H9 (cell line): ENCODE measurements at regions not wholly inside any gene's neighbourhood (a gene's known extent, or its start where the extent isn't known, plus 50 kb on each side); places are given as distances from the start of the nearest gene placed in this dataset.

ENCODE experiments used
- DNase-seq: peaks from one replicate; pipeline ENCODE4 v3.0.0-alpha.2; 2017
- H2AFZ ChIP-seq: one replicate; pipeline ENCODE4 v1.6.1; 2013; ENCODE audit warnings: mild to moderate bottlenecking, low read length, control low read depth, moderate library complexity
- H2AK5ac ChIP-seq: 2 replicates; pipeline ENCODE4 v1.6.1; 2013; ENCODE audit warnings: low read length, control low read depth, mixed read lengths; ENCODE audit not compliant: insufficient read length
- H2BK120ac ChIP-seq: one replicate; pipeline ENCODE4 v1.6.1; 2013; ENCODE audit warnings: low read depth, mild to moderate bottlenecking, low read length, control low read depth, inconsistent platforms; ENCODE audit not compliant: poor library complexity, severe bottlenecking
- H2BK12ac ChIP-seq: 2 replicates; pipeline ENCODE4 v1.6.1; 2013; ENCODE audit warnings: low read length, control low read depth, mixed read lengths, low read depth; ENCODE audit not compliant: insufficient read length
- H2BK15ac ChIP-seq: 2 replicates; pipeline ENCODE4 v1.6.1; 2013; ENCODE audit warnings: low read depth, low read length, control low read depth
- H2BK20ac ChIP-seq: one replicate; pipeline ENCODE4 v1.6.1; 2013; ENCODE audit warnings: low read depth, mild to moderate bottlenecking, low read length, control low read depth, inconsistent platforms; ENCODE audit not compliant: poor library complexity, severe bottlenecking
- H2BK5ac ChIP-seq: 2 replicates; pipeline ENCODE4 v1.6.1; 2013; ENCODE audit warnings: low read length, control low read depth, mixed read lengths; ENCODE audit not compliant: insufficient read length
- H3K14ac ChIP-seq: 2 replicates; pipeline ENCODE4 v1.6.1; 2013; ENCODE audit warnings: low read length, control low read depth; ENCODE audit not compliant: insufficient read depth
- H3K18ac ChIP-seq: 2 replicates; pipeline ENCODE4 v1.6.1; 2013; ENCODE audit warnings: low read depth, mild to moderate bottlenecking, mixed read lengths, low read length, control low read depth; ENCODE audit not compliant: insufficient read length
- H3K23ac ChIP-seq: 2 replicates; pipeline ENCODE4 v1.6.1; 2013; ENCODE audit warnings: low read length, control low read depth, mixed read lengths, low read depth; ENCODE audit not compliant: insufficient read length
- H3K23me2 ChIP-seq: 2 replicates; pipeline ENCODE4 v1.6.1; 2013; ENCODE audit warnings: low read depth, mild to moderate bottlenecking, mixed read lengths, low read length, control low read depth; ENCODE audit not compliant: insufficient read length, poor library complexity, severe bottlenecking
- H3K27ac ChIP-seq: 2 replicates; pipeline ENCODE4 v1.5.1; 2013; ENCODE audit warnings: low read length, control low read depth, mixed read lengths, low read depth; ENCODE audit not compliant: insufficient read length
- H3K27me3 ChIP-seq: 2 replicates; pipeline ENCODE4 v1.6.1; 2013; ENCODE audit warnings: low read length, control low read depth, inconsistent platforms; ENCODE audit not compliant: insufficient read depth
- H3K4ac ChIP-seq: 2 replicates; pipeline ENCODE4 v1.6.1; 2013; ENCODE audit warnings: low read depth, mild to moderate bottlenecking, control low read depth, inconsistent platforms, low read length, moderate library complexity
- H3K4me1 ChIP-seq: 2 replicates; pipeline ENCODE4 v1.6.1; 2013; ENCODE audit warnings: low read length, control low read depth, inconsistent platforms; ENCODE audit not compliant: insufficient read depth
- H3K4me2 ChIP-seq: 2 replicates; pipeline ENCODE4 v1.6.1; 2013; ENCODE audit warnings: low read length, control low read depth, mixed read lengths; ENCODE audit not compliant: insufficient read length, insufficient read depth
- H3K56ac ChIP-seq: 2 replicates; pipeline ENCODE4 v1.6.1; 2013; ENCODE audit warnings: low read depth, mild to moderate bottlenecking, mixed read lengths, low read length, control low read depth; ENCODE audit not compliant: insufficient read length
- H3K79me1 ChIP-seq: 2 replicates; pipeline ENCODE4 v1.6.1; 2013; ENCODE audit warnings: low read depth, mild to moderate bottlenecking, moderate library complexity, low read length, control low read depth, inconsistent platforms; ENCODE audit not compliant: insufficient read depth, poor library complexity, severe bottlenecking
- H3K79me2 ChIP-seq: 2 replicates; pipeline ENCODE4 v1.6.1; 2013; ENCODE audit warnings: low read length, control low read depth, inconsistent platforms; ENCODE audit not compliant: insufficient read depth
- H3K9ac ChIP-seq: 2 replicates; pipeline ENCODE4 v1.6.1; 2013; ENCODE audit warnings: low read length, control low read depth, mixed read lengths; ENCODE audit not compliant: insufficient read length; ENCODE audit errors: extremely low read depth
- H3K9me3 ChIP-seq: one replicate; pipeline ENCODE4 v1.6.1; 2013; ENCODE audit warnings: low read depth, low read length, inconsistent platforms; ENCODE audit not compliant: control insufficient read depth
- H3T11ph ChIP-seq: one replicate; pipeline ENCODE4 v1.6.1; 2013; ENCODE audit warnings: mild to moderate bottlenecking, low read length, control low read depth, inconsistent platforms
- H4K20me1 ChIP-seq: one replicate; pipeline ENCODE4 v1.6.1; 2013; ENCODE audit not compliant: control insufficient read depth, insufficient read length, insufficient read depth
- H4K5ac ChIP-seq: 2 replicates; pipeline ENCODE4 v1.6.1; 2013; ENCODE audit warnings: low read depth, mild to moderate bottlenecking, mixed read lengths, low read length, control low read depth; ENCODE audit not compliant: insufficient read length
- H4K8ac ChIP-seq: replicated peaks from 2 replicates; pipeline ENCODE4 v1.6.1; 2013; ENCODE audit warnings: low read length, control low read depth, mixed read lengths, low read depth; ENCODE audit not compliant: insufficient read length
- H4K91ac ChIP-seq: 2 replicates; pipeline ENCODE4 v1.6.1; 2013; ENCODE audit warnings: low read depth, mild to moderate bottlenecking, moderate library complexity, mixed read lengths, low read length, control low read depth; ENCODE audit not compliant: insufficient read length
- H3K27ac Mint-ChIP-seq, 3 experiments: 2 replicates in 2 of 3; 3 replicates in 1 of 3; pipeline ENCODE4 v1.8.0; 2020 to 2021; ENCODE audit warnings: mixed read lengths in 3 of 3, mild to moderate bottlenecking in 1 of 3, moderate library complexity in 1 of 3
- H3K27me3 Mint-ChIP-seq: 2 replicates; pipeline ENCODE4 v1.8.0; 2021; ENCODE audit warnings: low read depth, mild to moderate bottlenecking, moderate library complexity, mixed read lengths
- H3K36me3 Mint-ChIP-seq, 3 experiments: 2 replicates in 2 of 3; 3 replicates in 1 of 3; pipeline ENCODE4 v1.8.0; 2020 to 2021; ENCODE audit warnings: low read depth in 3 of 3, mixed read lengths in 3 of 3; ENCODE audit not compliant: insufficient read depth in 1 of 3
- H3K4me1 Mint-ChIP-seq, 2 experiments: 2 replicates each; pipeline ENCODE4 v1.8.0; 2020; ENCODE audit warnings: mixed read lengths in 2 of 2
- H3K4me3 Mint-ChIP-seq, 2 experiments: 2 replicates in 1 of 2; 3 replicates in 1 of 2; pipeline ENCODE4 v1.8.0; 2020 to 2021; ENCODE audit warnings: mild to moderate bottlenecking in 2 of 2, mixed read lengths in 2 of 2, moderate library complexity in 1 of 2
- H3K9me3 Mint-ChIP-seq, 2 experiments: 2 replicates in 1 of 2; 3 replicates in 1 of 2; pipeline ENCODE4 v1.8.0; 2020; ENCODE audit warnings: mild to moderate bottlenecking in 2 of 2, mixed read lengths in 2 of 2, moderate library complexity in 1 of 2
- CTCF ChIP-seq: fragments of 200-600 bp; sonication (generic); conservative IDR thresholded peaks from 3 replicates; pipeline ENCODE4 v1.8.0; 2021; ENCODE audit warnings: antibody characterized with exemption, mild to moderate bottlenecking
- WGBS: extraction: QIAGEN DNeasy Blood & Tissue Kit; methylation state at CpG from one replicate; pipeline ENCODE4 v1.1.7; 2013; ENCODE audit warnings: missing lambda C conversion rate, low lambda C conversion rate, mixed read lengths; ENCODE audit not compliant: insufficient read length; ENCODE audit errors: extremely low coverage; 5-methylcytosine and 5-hydroxymethylcytosine counted together

DNA sequence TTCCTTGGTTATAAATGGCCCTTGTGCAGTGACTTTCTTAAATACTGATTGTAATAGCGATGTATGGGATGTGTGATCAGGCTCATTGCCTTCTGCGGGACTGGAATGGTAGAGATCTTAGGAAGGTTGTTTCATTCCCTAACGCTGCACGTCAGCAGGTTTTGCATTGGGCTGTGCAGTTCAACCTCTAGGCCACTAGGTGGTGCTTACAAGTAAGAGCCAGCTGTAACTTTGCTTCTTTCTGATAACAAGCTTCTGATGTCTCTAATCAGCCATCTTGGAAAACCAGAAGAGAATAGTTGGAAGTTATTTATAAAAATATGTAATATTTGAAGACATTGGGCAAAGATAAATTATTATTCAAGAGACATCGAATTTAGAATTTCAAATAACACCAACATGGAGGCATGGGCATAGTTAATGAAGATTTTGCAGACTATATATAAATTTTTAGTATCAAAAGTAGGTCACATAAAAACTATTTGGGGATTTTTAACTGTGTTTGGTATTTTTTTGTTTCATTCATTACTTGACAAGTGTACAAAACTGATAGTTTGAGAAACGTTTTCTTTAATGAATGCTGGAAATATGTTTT is 339.7 kb upstream of the PCDH7 start:
- Mint-ChIP-seq H3K4me1 (peaks cover 12 to 15% of the 10 kb centered on the region in 2 experiments), H3K4me3 (no peak overlapping the region), H3K27ac (no peak overlapping the region; a peak in 1 of 7 replicates), H3K27me3 (no peaks in the 10 kb centered on the region), H3K9me3 (peaks cover 2 to 3% of the 10 kb centered on the region in 2 experiments; a peak in 3 of 5 replicates), H3K36me3 (no peaks in the 10 kb centered on the region; a peak in 1 of 7 replicates)
- H3T11ph ChIP-seq = no peak overlapping the region
- H3K79me2 ChIP-seq = no peaks in the 10 kb centered on the region
- DNase-seq = peak; percentile 79
- no peak overlapping the region for H4K8ac ChIP-seq
- H2BK5ac ChIP-seq = no peak overlapping the region
- no peak overlapping the region for H2BK12ac ChIP-seq
- H3K14ac ChIP-seq = no peak overlapping the region
- no peaks in the 10 kb centered on the region for H3K9me3 ChIP-seq
- H2BK20ac ChIP-seq = no peak overlapping the region
- H2BK15ac ChIP-seq = no peak overlapping the region
- no peak overlapping the region for H3K9ac ChIP-seq
- H2BK120ac ChIP-seq = no peak overlapping the region
- H3K4me2 ChIP-seq = no peak overlapping the region
- H3K56ac ChIP-seq = no peak overlapping the region
- no peaks in the 10 kb centered on the region for H3K79me1 ChIP-seq
- H3K27me3 ChIP-seq = no peaks in the 10 kb centered on the region
- no peak overlapping the region for H3K4ac ChIP-seq
- H2AK5ac ChIP-seq = no peak overlapping the region
- no peaks in the 10 kb centered on the region for H3K4me1 ChIP-seq
- no CpG with 5 or more reads among the region's 6 CpGs for WGBS
- H3K23ac ChIP-seq = no peak overlapping the region
- H4K91ac ChIP-seq = no peak overlapping the region
- no peaks in the 10 kb centered on the region for H4K20me1 ChIP-seq
- no peak overlapping the region for H3K27ac ChIP-seq
- H4K5ac ChIP-seq = no peak overlapping the region
- TF ChIP-seq CTCF = peak; percentile 94
- H2AFZ ChIP-seq = peak overlapping the region; percentile 85
- no peak overlapping the region for H3K18ac ChIP-seq
- no peaks in the 10 kb centered on the region for H3K23me2 ChIP-seq
